ENCODE measurements at regions not wholly inside any gene's neighbourhood (a gene's known extent, or its start where the extent isn't known, plus 50 kb on each side); places are given as distances from the start of the nearest gene placed in this dataset.

DNA sequence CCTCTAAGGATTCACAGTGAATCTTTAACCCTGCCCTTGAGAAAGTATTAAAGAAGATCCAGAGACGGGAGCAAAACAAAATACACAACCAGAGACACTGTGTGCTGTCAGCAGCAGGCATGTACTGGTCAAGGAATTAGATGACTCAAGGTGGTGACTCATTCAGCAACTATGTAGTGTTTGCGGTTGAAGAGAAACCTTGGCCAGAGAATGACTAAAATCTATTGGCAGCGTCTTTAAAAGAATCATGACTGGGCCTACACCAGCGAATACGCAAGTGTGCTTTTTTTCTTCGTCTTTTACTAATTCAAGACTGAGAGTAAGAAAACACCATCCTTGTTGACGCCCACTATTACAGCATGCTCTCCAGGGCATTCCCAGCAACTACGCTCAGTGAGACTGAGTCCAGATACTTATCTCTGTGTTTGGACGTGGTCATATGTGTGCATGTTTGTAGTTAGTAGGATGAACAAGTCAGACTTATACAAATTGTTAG, 72.4 kb upstream of the BACH2 start:
- CTCF ChIA-PET, result interaction anchor here (0.7 to 1.5 kb wide), 3 partner anchors 14 to 69 kb away, joined by 3 read pairs; no protein-coding TSS in a partner anchor
- 70% methylated on average over 4 of the region's 9 CpGs for WGBS (ENCODE audit: insufficient coverage)
- H3K9me3 Mint-ChIP-seq (ENCODE audit: insufficient read depth), result peaks cover 2% of the 10 kb centered on the region
- no peaks in the 10 kb centered on the region for H3K27me3 Mint-ChIP-seq
- Histone ChIP-seq H3K4me3 (ENCODE audit: control extremely low read depth in 1 of 5, extremely low read depth in 1 of 5, insufficient read depth in 1 of 5, low read depth in 2 of 5, low read length in 4 of 5) (no peak overlapping the region), H4K20me1 (ENCODE audit: control insufficient read depth, insufficient read depth, low read length, poor library complexity, severe bottlenecking) (no peaks in the 10 kb centered on the region), H3K27me3 (replicated peaks in 1 of 4; ENCODE audit: control extremely low read depth in 1 of 4, control insufficient read depth in 3 of 4, insufficient read depth in 4 of 4, low read length in 3 of 4) (no peaks in the 10 kb centered on the region), H3K4me1 (ENCODE audit: control insufficient read depth in 2 of 2, insufficient read depth in 2 of 2, low read length in 2 of 2) (peaks cover 4 to 14% of the 10 kb centered on the region in 2 donors), H3K79me2 (ENCODE audit: control insufficient read depth, insufficient read depth, low read length) (no peaks in the 10 kb centered on the region), H3K27ac (ENCODE audit: low read length in 2 of 2) (no peak overlapping the region), H2AFZ (ENCODE audit: insufficient read depth, low read depth, low read length, poor library complexity, severe bottlenecking) (no peak overlapping the region), H3K9ac (ENCODE audit: low read length) (no peak overlapping the region), H3K36me3 (replicated peaks in 1 of 2; ENCODE audit: control extremely low read depth in 1 of 2, control insufficient read depth in 1 of 2, extremely low read depth in 1 of 2, insufficient read depth in 2 of 2, low read length in 1 of 2) (no peaks in the 10 kb centered on the region), H3K4me2 (replicated peaks; ENCODE audit: low read depth, low read length, poor library complexity, severe bottlenecking) (no peak overlapping the region), H3K9me3 (ENCODE audit: control extremely low read depth in 1 of 3, control insufficient read depth in 2 of 3, insufficient read depth in 1 of 3, low read length in 2 of 3) (no peaks in the 10 kb centered on the region)
- DNase-seq, result no peak
- peak; percentile 84 for ATAC-seq (ENCODE audit: low read depth)
- POLR2A ChIA-PET, result interaction anchor here (0.7 kb wide), 1 partner anchor 88 kb away, joined by 3 read pairs; no protein-coding TSS in a partner anchor
- TF ChIP-seq, protein P1, sequence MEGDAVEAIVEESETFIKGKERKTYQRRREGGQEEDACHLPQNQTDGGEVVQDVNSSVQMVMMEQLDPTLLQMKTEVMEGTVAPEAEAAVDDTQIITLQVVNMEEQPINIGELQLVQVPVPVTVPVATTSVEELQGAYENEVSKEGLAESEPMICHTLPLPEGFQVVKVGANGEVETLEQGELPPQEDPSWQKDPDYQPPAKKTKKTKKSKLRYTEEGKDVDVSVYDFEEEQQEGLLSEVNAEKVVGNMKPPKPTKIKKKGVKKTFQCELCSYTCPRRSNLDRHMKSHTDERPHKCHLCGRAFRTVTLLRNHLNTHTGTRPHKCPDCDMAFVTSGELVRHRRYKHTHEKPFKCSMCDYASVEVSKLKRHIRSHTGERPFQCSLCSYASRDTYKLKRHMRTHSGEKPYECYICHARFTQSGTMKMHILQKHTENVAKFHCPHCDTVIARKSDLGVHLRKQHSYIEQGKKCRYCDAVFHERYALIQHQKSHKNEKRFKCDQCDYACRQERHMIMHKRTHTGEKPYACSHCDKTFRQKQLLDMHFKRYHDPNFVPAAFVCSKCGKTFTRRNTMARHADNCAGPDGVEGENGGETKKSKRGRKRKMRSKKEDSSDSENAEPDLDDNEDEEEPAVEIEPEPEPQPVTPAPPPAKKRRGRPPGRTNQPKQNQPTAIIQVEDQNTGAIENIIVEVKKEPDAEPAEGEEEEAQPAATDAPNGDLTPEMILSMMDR (IDR thresholded peaks at IDR 0.05), result no peak
- no peak for TF ChIP-seq EZH2 (IDR thresholded peaks at IDR 0.05; ENCODE audit: borderline replicate concordance, insufficient read depth, low read depth, low read length, poor library complexity, severe bottlenecking)
- intact Hi-C loops (cut with micrococcal nuclease), result no loop called here
- no peak overlapping the region for H3K4me3 Mint-ChIP-seq
- H3K4me1 Mint-ChIP-seq, result peaks cover 42% of the 10 kb centered on the region
- H3K27ac Mint-ChIP-seq, result peak overlapping the region; percentile 20

DNA sequence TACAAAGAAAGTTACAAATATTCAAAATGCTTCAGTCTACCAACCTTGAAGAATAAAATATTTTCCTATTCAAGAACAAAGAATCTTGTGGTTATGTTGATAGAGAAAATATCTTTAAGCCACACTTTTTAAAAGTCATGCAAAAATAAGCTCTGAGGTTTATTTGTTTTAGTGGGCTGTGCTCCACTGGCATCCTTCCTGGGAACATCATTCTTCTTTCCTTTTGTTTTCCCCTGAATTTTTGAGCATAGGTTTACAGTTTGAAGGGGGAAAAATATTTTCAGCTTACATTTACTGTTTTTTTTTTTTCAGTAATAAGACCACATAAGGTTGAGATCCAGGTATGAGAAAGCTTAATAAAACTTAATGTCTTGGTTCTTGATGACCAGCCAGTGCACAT, 72.0 kb upstream of the BACH2 start:
- H3K4me3 ChIP-seq (ENCODE audit: control extremely low read depth in 1 of 5, extremely low read depth in 1 of 5, insufficient read depth in 1 of 5, low read depth in 2 of 5, low read length in 4 of 5), result no peak overlapping the region
- H3K4me2 ChIP-seq (replicated peaks; ENCODE audit: low read depth, low read length, poor library complexity, severe bottlenecking), result no peak overlapping the region
- POLR2A ChIA-PET, result interaction anchor here (0.5 to 0.7 kb wide), 2 partner anchors 88 to 539 kb away, joined by 3 read pairs; no protein-coding TSS in a partner anchor
- H2AFZ ChIP-seq (ENCODE audit: insufficient read depth, low read depth, low read length, poor library complexity, severe bottlenecking), result no peak overlapping the region
- no peak overlapping the region for H3K9ac ChIP-seq (ENCODE audit: low read length)
- CTCF ChIA-PET, result interaction anchor here (0.7 to 1.0 kb wide), 4 partner anchors 8 to 68 kb away, joined by 3 to 5 read pairs (median 3); no protein-coding TSS in a partner anchor
- H4K20me1 ChIP-seq (ENCODE audit: control insufficient read depth, insufficient read depth, low read length, poor library complexity, severe bottlenecking), result no peaks in the 10 kb centered on the region
- no peak for ATAC-seq (ENCODE audit: low read depth)
- Mint-ChIP-seq H3K9me3 (ENCODE audit: insufficient read depth) (peaks cover 2% of the 10 kb centered on the region), H3K27ac (no peak overlapping the region), H3K27me3 (no peaks in the 10 kb centered on the region), H3K4me3 (no peak overlapping the region), H3K4me1 (peaks cover 38% of the 10 kb centered on the region)
- H3K27me3 ChIP-seq (replicated peaks in 1 of 4; ENCODE audit: control extremely low read depth in 1 of 4, control insufficient read depth in 3 of 4, insufficient read depth in 4 of 4, low read length in 3 of 4), result no peaks in the 10 kb centered on the region
- no peak for TF ChIP-seq EZH2 (IDR thresholded peaks at IDR 0.05; ENCODE audit: borderline replicate concordance, insufficient read depth, low read depth, low read length, poor library complexity, severe bottlenecking)
- TF ChIP-seq, protein P1 (IDR thresholded peaks at IDR 0.05), result no peak
- no peak overlapping the region for H3K27ac ChIP-seq (ENCODE audit: low read length in 2 of 2)
- no peak for DNase-seq
- H3K79me2 ChIP-seq (ENCODE audit: control insufficient read depth, insufficient read depth, low read length), result no peaks in the 10 kb centered on the region
- intact Hi-C loops (cut with micrococcal nuclease), result no loop called here
- H3K4me1 ChIP-seq (ENCODE audit: control insufficient read depth in 2 of 2, insufficient read depth in 2 of 2, low read length in 2 of 2), result peaks cover 3 to 14% of the 10 kb centered on the region in 2 donors
- H3K9me3 ChIP-seq (ENCODE audit: control extremely low read depth in 1 of 3, control insufficient read depth in 2 of 3, insufficient read depth in 1 of 3, low read length in 2 of 3), result no peaks in the 10 kb centered on the region
- H3K36me3 ChIP-seq (replicated peaks in 1 of 2; ENCODE audit: control extremely low read depth in 1 of 2, control insufficient read depth in 1 of 2, extremely low read depth in 1 of 2, insufficient read depth in 2 of 2, low read length in 1 of 2), result no peaks in the 10 kb centered on the region

Measured in B cell (primary cell).